Liver (tissue), 8 donors: ENCODE measurements at regions not wholly inside any gene's neighbourhood (a gene's known extent, or its start where the extent isn't known, plus 50 kb on each side); places are given as distances from the start of the nearest gene placed in this dataset.

Experiments
- DNase-seq: peaks from one replicate; pipeline ENCODE4 v3.0.0-alpha.2; 2017; ENCODE audit warnings: low spot score
- H3K27ac ChIP-seq, 2 donors: one replicate each; pipeline ENCODE4 v1.7.0; 2013; ENCODE audit warnings: inconsistent platforms in 2 of 2, low read length in 2 of 2, control low read depth in 1 of 2, low read depth in 1 of 2, mild to moderate bottlenecking in 1 of 2
- H3K27me3 ChIP-seq, 4 donors: one replicate each; pipeline versions ENCODE4 v1.6.1 to v1.7.0; 2013; ENCODE audit warnings: low read length in 3 of 4, inconsistent platforms in 1 of 4, mild to moderate bottlenecking in 1 of 4, moderate library complexity in 1 of 4; ENCODE audit not compliant: control insufficient read depth in 4 of 4, insufficient read depth in 4 of 4
- H3K36me3 ChIP-seq, 4 donors: one replicate each; pipeline versions ENCODE4 v1.6.1 to v1.7.0; 2013; ENCODE audit warnings: low read length in 3 of 4, mild to moderate bottlenecking in 3 of 4, low read depth in 1 of 4, moderate library complexity in 1 of 4; ENCODE audit not compliant: control insufficient read depth in 4 of 4, insufficient read depth in 3 of 4
- H3K4me1 ChIP-seq, 4 donors: one replicate each; pipeline versions ENCODE4 v1.6.1 to v1.7.0; 2013; ENCODE audit warnings: low read length in 3 of 4, mild to moderate bottlenecking in 3 of 4, moderate library complexity in 1 of 4; ENCODE audit not compliant: control insufficient read depth in 4 of 4, insufficient read depth in 4 of 4
- H3K4me3 ChIP-seq, 3 donors: one replicate each; pipeline versions ENCODE4 v1.6.1 to v1.7.0; 2013; ENCODE audit warnings: low read length in 3 of 3, control low read depth in 1 of 3, low read depth in 1 of 3, mild to moderate bottlenecking in 1 of 3
- H3K9ac ChIP-seq, 2 donors: one replicate each; pipeline ENCODE4 v1.7.0; 2013; ENCODE audit warnings: low read length in 2 of 2, mild to moderate bottlenecking in 2 of 2, moderate library complexity in 2 of 2, control low read depth in 1 of 2, low read depth in 1 of 2
- H3K9me3 ChIP-seq, 4 donors: one replicate each; pipeline versions ENCODE4 v1.6.1 to v1.7.0; 2013; ENCODE audit warnings: low read length in 3 of 4; ENCODE audit not compliant: control insufficient read depth in 4 of 4
- FOXA1 ChIP-seq: IDR thresholded peaks from 2 replicates; pipeline ENCODE4 v1.6.1; 2016; ENCODE audit warnings: antibody characterized with exemption
- FOXA2 ChIP-seq: IDR thresholded peaks from 2 replicates; pipeline ENCODE4 v1.6.1; 2016; ENCODE audit warnings: antibody characterized with exemption
- HNF4G ChIP-seq: IDR thresholded peaks from 2 replicates; pipeline ENCODE4 v1.6.1; 2016; ENCODE audit warnings: antibody characterized with exemption
- JUND ChIP-seq, 2 donors: IDR thresholded peaks; 2 replicates each; pipeline ENCODE4 v1.6.1; 2016; ENCODE audit warnings: antibody characterized with exemption in 2 of 2
- NR2F2 ChIP-seq: IDR thresholded peaks from 2 replicates; pipeline ENCODE4 v1.6.1; 2016; ENCODE audit warnings: antibody characterized with exemption
- RAD21 ChIP-seq, 2 donors: IDR thresholded peaks; 2 replicates each; pipeline ENCODE4 v1.6.1; 2016; ENCODE audit warnings: antibody characterized with exemption in 2 of 2, mild to moderate bottlenecking in 2 of 2
- RXRA ChIP-seq, 2 donors: IDR thresholded peaks; 2 replicates each; pipeline ENCODE4 v1.6.1; 2017 to 2018; ENCODE audit warnings: antibody characterized with exemption in 2 of 2, mild to moderate bottlenecking in 1 of 2
- SP1 ChIP-seq: IDR thresholded peaks from 2 replicates; pipeline ENCODE4 v1.6.1; 2018; ENCODE audit warnings: antibody characterized with exemption, mild to moderate bottlenecking
- TAF1 ChIP-seq: conservative IDR thresholded peaks from 2 replicates; pipeline ENCODE4 v1.6.1; 2016; ENCODE audit warnings: antibody characterized with exemption, mild to moderate bottlenecking
- YY1 ChIP-seq: IDR thresholded peaks from 2 replicates; pipeline ENCODE4 v1.6.1; 2016; ENCODE audit warnings: antibody characterized with exemption, mild to moderate bottlenecking
- WGBS: extraction: QIAGEN DNeasy Blood & Tissue Kit; methylation state at CpG from one replicate; pipeline ENCODE4 v1.1.7; 2013; 5-methylcytosine and 5-hydroxymethylcytosine counted together
- TF ChIP-seq, protein P1 (sequence below): IDR thresholded peaks from 2 replicates; pipeline ENCODE4 v1.6.1; 2016; ENCODE audit warnings: antibody characterized with exemption, mild to moderate bottlenecking
- TF ChIP-seq, protein P2 (sequence below): IDR thresholded peaks from 2 replicates; pipeline ENCODE4 v1.6.1; 2016; ENCODE audit warnings: antibody characterized with exemption
- TF ChIP-seq, protein P3 (sequence below): fragments of 150-350 bp; IDR thresholded peaks from 2 replicates; pipeline ENCODE4 v1.5.1; 2017; ENCODE audit warnings: improper control_type of control experiment, low read depth, low read length; ENCODE audit not compliant: missing input control
- donor health status: healthy.
- donor health status: healthy.
- donor health status: healthy.
- donor health status: healthy.
- donor health status: healthy.

DNA sequence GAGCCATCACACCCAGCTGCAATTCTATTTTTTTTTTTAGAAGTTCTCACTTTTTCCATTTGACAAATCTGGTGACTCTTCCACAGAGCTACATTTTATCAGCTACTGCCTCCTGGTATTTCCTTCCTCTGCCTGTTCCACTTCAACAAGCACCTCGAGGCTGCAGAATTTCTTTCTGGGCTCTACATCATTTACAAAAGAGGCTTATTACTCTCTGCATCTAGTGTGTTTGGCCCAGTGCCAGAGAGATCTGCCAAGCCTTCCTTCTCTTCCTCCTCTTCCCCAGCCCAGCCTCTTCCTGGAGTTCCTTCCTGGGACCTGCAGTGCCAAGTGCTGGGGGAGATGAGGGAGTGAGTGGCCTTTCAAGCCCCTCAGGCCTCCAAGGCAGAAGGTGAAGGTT, 119.6 kb upstream of the ITGA6 start:
- Histone ChIP-seq H3K9ac (no peak overlapping the region), H3K9me3 (no peaks in the 10 kb centered on the region), H3K27ac (no peak overlapping the region), H3K36me3 (no peaks in the 10 kb centered on the region), H3K4me3 (no peak overlapping the region), H3K4me1 (no peaks in the 10 kb centered on the region), H3K27me3 (no peaks in the 10 kb centered on the region)
- DNase-seq, result no peak
- WGBS, result 22% methylated on average over 1 of the region's 1 CpG
- no peak for TF ChIP-seq HNF4G
- TF ChIP-seq FOXA1, result no peak
- TF ChIP-seq SP1, result no peak
- TF ChIP-seq, protein P1, sequence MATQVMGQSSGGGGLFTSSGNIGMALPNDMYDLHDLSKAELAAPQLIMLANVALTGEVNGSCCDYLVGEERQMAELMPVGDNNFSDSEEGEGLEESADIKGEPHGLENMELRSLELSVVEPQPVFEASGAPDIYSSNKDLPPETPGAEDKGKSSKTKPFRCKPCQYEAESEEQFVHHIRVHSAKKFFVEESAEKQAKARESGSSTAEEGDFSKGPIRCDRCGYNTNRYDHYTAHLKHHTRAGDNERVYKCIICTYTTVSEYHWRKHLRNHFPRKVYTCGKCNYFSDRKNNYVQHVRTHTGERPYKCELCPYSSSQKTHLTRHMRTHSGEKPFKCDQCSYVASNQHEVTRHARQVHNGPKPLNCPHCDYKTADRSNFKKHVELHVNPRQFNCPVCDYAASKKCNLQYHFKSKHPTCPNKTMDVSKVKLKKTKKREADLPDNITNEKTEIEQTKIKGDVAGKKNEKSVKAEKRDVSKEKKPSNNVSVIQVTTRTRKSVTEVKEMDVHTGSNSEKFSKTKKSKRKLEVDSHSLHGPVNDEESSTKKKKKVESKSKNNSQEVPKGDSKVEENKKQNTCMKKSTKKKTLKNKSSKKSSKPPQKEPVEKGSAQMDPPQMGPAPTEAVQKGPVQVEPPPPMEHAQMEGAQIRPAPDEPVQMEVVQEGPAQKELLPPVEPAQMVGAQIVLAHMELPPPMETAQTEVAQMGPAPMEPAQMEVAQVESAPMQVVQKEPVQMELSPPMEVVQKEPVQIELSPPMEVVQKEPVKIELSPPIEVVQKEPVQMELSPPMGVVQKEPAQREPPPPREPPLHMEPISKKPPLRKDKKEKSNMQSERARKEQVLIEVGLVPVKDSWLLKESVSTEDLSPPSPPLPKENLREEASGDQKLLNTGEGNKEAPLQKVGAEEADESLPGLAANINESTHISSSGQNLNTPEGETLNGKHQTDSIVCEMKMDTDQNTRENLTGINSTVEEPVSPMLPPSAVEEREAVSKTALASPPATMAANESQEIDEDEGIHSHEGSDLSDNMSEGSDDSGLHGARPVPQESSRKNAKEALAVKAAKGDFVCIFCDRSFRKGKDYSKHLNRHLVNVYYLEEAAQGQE, result no peak
- no peak for TF ChIP-seq RXRA (IDR thresholded peaks at IDR 0.05)
- TF ChIP-seq, protein P2, sequence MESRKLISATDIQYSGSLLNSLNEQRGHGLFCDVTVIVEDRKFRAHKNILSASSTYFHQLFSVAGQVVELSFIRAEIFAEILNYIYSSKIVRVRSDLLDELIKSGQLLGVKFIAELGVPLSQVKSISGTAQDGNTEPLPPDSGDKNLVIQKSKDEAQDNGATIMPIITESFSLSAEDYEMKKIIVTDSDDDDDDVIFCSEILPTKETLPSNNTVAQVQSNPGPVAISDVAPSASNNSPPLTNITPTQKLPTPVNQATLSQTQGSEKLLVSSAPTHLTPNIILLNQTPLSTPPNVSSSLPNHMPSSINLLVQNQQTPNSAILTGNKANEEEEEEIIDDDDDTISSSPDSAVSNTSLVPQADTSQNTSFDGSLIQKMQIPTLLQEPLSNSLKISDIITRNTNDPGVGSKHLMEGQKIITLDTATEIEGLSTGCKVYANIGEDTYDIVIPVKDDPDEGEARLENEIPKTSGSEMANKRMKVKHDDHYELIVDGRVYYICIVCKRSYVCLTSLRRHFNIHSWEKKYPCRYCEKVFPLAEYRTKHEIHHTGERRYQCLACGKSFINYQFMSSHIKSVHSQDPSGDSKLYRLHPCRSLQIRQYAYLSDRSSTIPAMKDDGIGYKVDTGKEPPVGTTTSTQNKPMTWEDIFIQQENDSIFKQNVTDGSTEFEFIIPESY, result no peak
- TF ChIP-seq TAF1, result no peak
- TF ChIP-seq RAD21 (IDR thresholded peaks at IDR 0.05), result no peak

DNA sequence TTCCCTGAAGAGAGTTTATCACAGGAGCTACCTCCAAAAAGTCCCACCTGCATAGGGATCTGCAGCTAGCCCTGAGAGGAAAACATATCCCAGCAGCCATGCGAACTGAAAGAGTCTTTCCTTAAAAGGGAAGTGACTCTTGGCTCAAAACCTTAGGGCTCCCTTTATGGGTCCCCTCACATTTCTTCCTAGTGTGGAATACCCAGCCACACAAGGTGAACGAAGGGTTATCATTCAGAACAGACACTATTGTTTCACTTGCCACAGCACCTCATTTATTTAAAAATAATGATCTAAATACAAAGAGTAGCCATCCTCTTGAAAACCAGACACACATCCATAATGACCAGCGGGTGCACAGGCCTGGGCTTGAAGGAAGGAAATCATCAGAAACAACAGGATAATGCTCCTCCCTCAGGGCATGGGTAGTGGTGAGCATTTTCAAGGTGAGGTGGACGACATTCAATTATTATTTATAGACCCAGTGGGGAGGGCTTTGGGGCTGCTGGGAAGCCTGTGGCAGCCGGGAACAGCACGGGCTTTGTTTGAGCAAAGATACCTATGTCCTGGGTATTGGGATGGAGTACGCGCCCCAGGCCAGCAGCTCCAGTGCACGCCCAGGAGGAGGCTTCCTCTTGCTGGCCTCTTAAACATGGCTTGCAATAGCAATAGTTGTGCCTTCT, 119.0 kb upstream of the ITGA6 start:
- H3K27ac ChIP-seq, result no peak overlapping the region
- TF ChIP-seq, protein P1, result no peak
- TF ChIP-seq TAF1 (no peak), JUND (IDR thresholded peaks at IDR 0.05) (no peak), HNF4G (no peak), NR2F2 (no peak), RXRA (IDR thresholded peaks at IDR 0.05) (no peak), FOXA2 (no peak), FOXA1 (no peak), RAD21 (IDR thresholded peaks at IDR 0.05) (no peak), YY1 (no peak)
- TF ChIP-seq, protein P3, sequence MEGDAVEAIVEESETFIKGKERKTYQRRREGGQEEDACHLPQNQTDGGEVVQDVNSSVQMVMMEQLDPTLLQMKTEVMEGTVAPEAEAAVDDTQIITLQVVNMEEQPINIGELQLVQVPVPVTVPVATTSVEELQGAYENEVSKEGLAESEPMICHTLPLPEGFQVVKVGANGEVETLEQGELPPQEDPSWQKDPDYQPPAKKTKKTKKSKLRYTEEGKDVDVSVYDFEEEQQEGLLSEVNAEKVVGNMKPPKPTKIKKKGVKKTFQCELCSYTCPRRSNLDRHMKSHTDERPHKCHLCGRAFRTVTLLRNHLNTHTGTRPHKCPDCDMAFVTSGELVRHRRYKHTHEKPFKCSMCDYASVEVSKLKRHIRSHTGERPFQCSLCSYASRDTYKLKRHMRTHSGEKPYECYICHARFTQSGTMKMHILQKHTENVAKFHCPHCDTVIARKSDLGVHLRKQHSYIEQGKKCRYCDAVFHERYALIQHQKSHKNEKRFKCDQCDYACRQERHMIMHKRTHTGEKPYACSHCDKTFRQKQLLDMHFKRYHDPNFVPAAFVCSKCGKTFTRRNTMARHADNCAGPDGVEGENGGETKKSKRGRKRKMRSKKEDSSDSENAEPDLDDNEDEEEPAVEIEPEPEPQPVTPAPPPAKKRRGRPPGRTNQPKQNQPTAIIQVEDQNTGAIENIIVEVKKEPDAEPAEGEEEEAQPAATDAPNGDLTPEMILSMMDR, result no peak
- TF ChIP-seq, protein P2, result no peak
- no peak overlapping the region for H3K9ac ChIP-seq

More for the DNA sequence above, 119.0 kb upstream of the ITGA6 start:
- no peaks in the 10 kb centered on the region for H3K4me1 ChIP-seq
- no peaks in the 10 kb centered on the region for H3K36me3 ChIP-seq
- no peak for DNase-seq
- no peak overlapping the region for H3K4me3 ChIP-seq
- H3K9me3 ChIP-seq, result no peaks in the 10 kb centered on the region
- H3K27me3 ChIP-seq, result no peaks in the 10 kb centered on the region
- WGBS, result 82% methylated on average over 9 of the region's 9 CpGs
